Adrenal gland (tissue), 5 donors: ENCODE measurements at regions not wholly inside any gene's neighbourhood (a gene's known extent, or its start where the extent isn't known, plus 50 kb on each side); places are given as distances from the start of the nearest gene placed in this dataset.

Experiments
- POLR2A ChIP-seq, 2 donors: fragments of 450-650 bp; IDR thresholded peaks; one replicate each; pipeline ENCODE4 v1.6.1; 2017; ENCODE audit warnings: antibody characterized with exemption in 2 of 2, mild to moderate bottlenecking in 2 of 2, moderate library complexity in 1 of 2
- TF ChIP-seq, protein P1 (sequence below), 6 experiments: fragments of 450-650 bp in 4 of 6; fragments of 200-600 bp in 2 of 6; sonication (generic) in 1 of 6; IDR thresholded peaks; 1 replicate in 5 of 6; 2 replicates in 1 of 6; pipeline versions ENCODE4 v1.5.1 to v1.8.0; 2016 to 2021; ENCODE audit warnings: antibody characterized with exemption in 6 of 6, mild to moderate bottlenecking in 2 of 6, moderate library complexity in 1 of 6
- donor health status: DM: no; HTN: no; CAD: no.

DNA sequence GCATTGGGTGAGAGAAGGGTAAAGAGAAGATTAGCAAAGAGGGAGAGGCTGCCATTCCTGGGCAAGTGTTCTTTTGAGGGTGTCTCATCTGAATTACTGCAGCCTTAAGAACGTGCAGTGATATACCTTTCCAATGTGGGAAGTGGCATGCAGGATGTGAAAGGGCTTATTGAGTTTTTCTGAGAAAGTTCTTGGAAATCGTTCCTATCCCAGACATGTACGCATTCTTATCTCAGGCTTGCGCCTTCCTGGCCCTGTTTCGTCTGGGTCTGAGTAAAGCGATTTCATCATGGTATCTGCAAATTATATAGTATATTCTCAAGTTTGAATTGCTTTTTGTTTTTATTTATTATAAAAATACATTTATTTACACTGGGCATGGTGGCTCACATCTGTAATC lies 699.8 kb downstream of the TRAM1L1 start:
- no peak for TF ChIP-seq POLR2A (IDR thresholded peaks at IDR 0.05)
- TF ChIP-seq, protein P1, sequence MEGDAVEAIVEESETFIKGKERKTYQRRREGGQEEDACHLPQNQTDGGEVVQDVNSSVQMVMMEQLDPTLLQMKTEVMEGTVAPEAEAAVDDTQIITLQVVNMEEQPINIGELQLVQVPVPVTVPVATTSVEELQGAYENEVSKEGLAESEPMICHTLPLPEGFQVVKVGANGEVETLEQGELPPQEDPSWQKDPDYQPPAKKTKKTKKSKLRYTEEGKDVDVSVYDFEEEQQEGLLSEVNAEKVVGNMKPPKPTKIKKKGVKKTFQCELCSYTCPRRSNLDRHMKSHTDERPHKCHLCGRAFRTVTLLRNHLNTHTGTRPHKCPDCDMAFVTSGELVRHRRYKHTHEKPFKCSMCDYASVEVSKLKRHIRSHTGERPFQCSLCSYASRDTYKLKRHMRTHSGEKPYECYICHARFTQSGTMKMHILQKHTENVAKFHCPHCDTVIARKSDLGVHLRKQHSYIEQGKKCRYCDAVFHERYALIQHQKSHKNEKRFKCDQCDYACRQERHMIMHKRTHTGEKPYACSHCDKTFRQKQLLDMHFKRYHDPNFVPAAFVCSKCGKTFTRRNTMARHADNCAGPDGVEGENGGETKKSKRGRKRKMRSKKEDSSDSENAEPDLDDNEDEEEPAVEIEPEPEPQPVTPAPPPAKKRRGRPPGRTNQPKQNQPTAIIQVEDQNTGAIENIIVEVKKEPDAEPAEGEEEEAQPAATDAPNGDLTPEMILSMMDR (IDR thresholded peaks at IDR 0.05): no peak
